Upper lobe of right lung (tissue), 1 donor: ENCODE measurements at regions not wholly inside any gene's neighbourhood (a gene's known extent, or its start where the extent isn't known, plus 50 kb on each side); places are given as distances from the start of the nearest gene placed in this dataset.

Experiments
- ATAC-seq: fragments of 200-7000 bp; cut with Tn5 transposase; one replicate; pipeline ENCODE4 v1.9.1; 2020; ENCODE audit warnings: mild to moderate bottlenecking, moderate library complexity
- DNase-seq: peaks from one replicate; pipeline ENCODE4 v3.0.0-alpha.2; 2020
- H3K27ac ChIP-seq: fragments of 200-600 bp; one replicate; pipeline ENCODE4 v1.8.0; 2022
- H3K27me3 ChIP-seq: fragments of 200-600 bp; one replicate; pipeline ENCODE4 v1.8.0; 2022; ENCODE audit warnings: mild to moderate bottlenecking
- H3K36me3 ChIP-seq: fragments of 200-600 bp; one replicate; pipeline ENCODE4 v1.8.0; 2022
- H3K4me1 ChIP-seq: fragments of 200-600 bp; one replicate; pipeline ENCODE4 v1.8.0; 2022
- H3K4me3 ChIP-seq: fragments of 200-600 bp; one replicate; pipeline ENCODE4 v1.8.0; 2022; ENCODE audit warnings: mild to moderate bottlenecking
- H3K9me3 ChIP-seq: fragments of 200-600 bp; one replicate; pipeline ENCODE4 v1.8.0; 2022
- intact Hi-C: fragments of 100-400 bp; cut with DNase I; formaldehyde crosslinking; loops from one replicate; pipeline ENCODE4 v1.11.0; 2022
- TF ChIP-seq, protein P1 (sequence below): fragments of 200-600 bp; IDR thresholded peaks from one replicate; pipeline ENCODE4 v1.8.0; 2022; ENCODE audit warnings: antibody characterized with exemption
- donor health status: DM: no; HTN: yes; CAD: no; lungs with severe emphysema.

DNA sequence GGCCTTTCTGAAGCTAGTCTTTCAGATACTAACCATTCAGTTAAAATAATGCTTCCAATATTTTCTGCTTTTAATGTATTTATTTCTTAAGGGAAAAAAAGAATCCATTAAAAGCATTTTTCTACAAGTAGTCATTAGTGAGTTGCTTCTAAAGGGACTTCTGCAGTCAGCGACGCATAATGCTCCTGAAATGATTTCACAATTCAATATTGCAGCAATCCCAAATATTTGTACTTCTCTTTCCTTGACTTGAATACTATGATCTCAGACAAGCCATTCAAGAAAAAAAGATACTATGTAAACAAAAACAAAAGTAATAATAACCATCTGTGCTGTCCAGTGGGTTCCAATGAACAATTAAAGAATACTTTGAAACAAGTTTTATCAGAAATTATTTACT lies 681.0 kb downstream of the DIPK2A start:
- intact Hi-C loops: no loop called here
- H3K9me3 ChIP-seq: no peaks in the 10 kb centered on the region
- TF ChIP-seq, protein P1, sequence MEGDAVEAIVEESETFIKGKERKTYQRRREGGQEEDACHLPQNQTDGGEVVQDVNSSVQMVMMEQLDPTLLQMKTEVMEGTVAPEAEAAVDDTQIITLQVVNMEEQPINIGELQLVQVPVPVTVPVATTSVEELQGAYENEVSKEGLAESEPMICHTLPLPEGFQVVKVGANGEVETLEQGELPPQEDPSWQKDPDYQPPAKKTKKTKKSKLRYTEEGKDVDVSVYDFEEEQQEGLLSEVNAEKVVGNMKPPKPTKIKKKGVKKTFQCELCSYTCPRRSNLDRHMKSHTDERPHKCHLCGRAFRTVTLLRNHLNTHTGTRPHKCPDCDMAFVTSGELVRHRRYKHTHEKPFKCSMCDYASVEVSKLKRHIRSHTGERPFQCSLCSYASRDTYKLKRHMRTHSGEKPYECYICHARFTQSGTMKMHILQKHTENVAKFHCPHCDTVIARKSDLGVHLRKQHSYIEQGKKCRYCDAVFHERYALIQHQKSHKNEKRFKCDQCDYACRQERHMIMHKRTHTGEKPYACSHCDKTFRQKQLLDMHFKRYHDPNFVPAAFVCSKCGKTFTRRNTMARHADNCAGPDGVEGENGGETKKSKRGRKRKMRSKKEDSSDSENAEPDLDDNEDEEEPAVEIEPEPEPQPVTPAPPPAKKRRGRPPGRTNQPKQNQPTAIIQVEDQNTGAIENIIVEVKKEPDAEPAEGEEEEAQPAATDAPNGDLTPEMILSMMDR: no peak
- no peaks in the 10 kb centered on the region for H3K4me1 ChIP-seq
- no peaks in the 10 kb centered on the region for H3K36me3 ChIP-seq
- H3K4me3 ChIP-seq: no peak overlapping the region
- H3K27me3 ChIP-seq: no peaks in the 10 kb centered on the region
- no peak for DNase-seq
- H3K27ac ChIP-seq: no peak overlapping the region
- ATAC-seq: peak; percentile 54

DNA sequence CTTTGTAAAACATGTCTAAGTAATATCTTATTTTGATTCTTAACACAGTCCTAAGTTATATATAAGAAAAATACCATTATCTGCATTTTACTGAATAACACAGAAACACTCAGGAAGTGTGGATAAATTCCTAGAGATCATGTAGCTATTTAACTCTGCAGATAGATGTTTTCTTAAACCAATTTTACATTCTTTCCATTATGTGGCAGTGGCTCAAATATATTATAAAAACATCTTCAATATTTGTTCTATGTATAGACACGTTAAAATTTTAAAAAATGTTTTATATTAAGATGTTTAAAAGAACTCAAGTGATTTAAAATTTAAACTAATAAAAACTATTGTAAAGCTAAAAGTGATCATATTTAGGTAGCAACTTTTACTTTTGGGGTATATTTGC lies 683.8 kb downstream of the DIPK2A start:
- DNase-seq (no peak), ATAC-seq (no peak)
- Histone ChIP-seq H3K27me3 (no peaks in the 10 kb centered on the region), H3K4me3 (no peak overlapping the region), H3K4me1 (no peaks in the 10 kb centered on the region), H3K36me3 (no peaks in the 10 kb centered on the region), H3K27ac (no peak overlapping the region), H3K9me3 (no peaks in the 10 kb centered on the region)
- TF ChIP-seq, protein P1: no peak
- intact Hi-C loops: no loop called here

DNA sequence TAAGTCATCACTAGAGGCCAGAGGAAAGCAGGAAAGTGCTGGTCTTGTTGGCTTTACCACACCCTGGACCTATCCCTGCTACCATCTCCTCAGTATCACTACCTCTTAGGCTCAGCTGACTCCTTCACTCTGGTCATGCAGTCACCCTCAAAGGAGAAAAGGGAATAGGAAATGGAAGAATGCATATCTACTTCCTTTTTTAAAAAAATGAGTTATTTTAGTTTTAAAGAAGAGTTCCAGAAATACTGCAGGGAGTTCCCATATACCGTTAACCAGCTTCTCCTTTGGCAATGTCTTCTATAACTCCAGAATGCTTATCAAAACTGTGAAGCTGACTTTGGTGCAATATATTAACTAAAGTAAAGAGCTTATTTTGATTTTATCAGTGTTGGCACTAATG lies 688.6 kb downstream of the DIPK2A start:
- no peak for DNase-seq
- H3K9me3 ChIP-seq: no peaks in the 10 kb centered on the region
- TF ChIP-seq, protein P1: no peak
- no peak overlapping the region for H3K4me3 ChIP-seq
- intact Hi-C loops: no loop called here
- H3K27me3 ChIP-seq: no peaks in the 10 kb centered on the region
- no peaks in the 10 kb centered on the region for H3K4me1 ChIP-seq
- no peaks in the 10 kb centered on the region for H3K36me3 ChIP-seq
- no peak overlapping the region for H3K27ac ChIP-seq
- peak; percentile 71 for ATAC-seq

DNA sequence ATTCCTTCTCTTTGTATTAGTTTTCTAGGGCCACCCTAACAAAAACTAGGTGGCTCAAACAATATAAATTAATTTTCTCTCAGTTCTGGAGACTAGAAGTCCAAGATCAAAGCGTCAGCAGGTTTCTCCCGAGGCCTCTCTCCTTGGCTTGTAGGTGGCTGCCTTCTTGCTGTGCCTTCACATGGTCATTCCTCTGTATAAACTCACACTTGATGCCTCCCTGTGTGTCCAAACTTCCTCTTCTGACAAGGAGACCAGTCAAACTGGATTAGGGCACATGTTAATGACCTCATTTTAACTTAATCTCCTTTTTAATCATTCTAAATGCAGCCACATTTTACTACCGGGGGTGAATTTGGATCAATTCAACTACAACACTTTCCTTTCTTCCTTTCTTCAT lies 691.1 kb downstream of the DIPK2A start:
- DNase-seq (no peak), ATAC-seq (no peak)
- Histone ChIP-seq H3K27me3 (no peaks in the 10 kb centered on the region), H3K27ac (no peak overlapping the region), H3K4me1 (no peaks in the 10 kb centered on the region), H3K4me3 (no peak overlapping the region), H3K9me3 (no peaks in the 10 kb centered on the region), H3K36me3 (no peaks in the 10 kb centered on the region)
- TF ChIP-seq, protein P1: no peak
- intact Hi-C loops: no loop called here

DNA sequence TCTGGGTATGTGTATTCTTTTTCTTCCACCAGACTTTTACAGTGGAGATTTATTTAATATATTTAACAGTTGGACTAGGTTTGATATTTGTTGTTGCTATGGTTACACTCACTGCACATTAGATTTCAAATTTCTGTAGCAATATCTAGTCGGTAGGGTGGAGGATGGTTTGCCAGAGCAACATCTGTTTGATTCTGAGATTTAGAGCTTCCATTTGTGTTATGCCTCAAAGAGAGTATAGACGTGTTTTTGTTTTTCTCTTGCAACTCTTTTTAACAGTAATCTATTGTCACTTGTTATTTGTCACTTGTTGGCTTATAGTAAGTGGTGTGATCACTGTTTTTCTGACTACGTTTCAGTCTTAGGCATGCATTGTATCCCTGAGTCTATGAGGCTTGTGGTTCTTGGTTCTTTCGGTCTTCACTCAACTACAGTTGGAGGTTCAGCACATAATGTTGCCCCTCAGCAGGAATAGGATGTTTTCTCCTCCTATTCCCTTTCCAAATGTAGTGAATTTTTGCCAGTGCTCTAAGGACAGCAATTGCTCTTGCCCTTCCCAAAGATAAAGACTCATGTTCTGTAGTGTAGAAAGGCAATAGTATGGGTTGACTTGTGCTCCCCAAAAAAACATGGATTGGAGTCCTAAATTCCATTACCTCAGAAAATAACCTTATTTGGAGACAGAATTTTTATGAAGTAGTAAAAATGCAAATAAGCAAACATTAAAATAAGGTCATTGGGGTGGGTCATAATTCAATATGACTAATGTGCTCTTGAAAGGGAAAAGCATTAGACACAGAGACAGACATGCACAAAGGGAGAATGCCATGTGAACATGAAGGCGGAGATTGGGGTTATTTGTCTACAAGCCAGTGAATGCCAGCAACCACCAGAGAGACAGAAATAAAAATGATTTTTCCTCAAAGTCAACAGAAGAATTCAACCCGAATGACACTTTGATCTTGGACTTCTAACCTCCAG lies 692.1 kb downstream of the DIPK2A start:
- H3K36me3 ChIP-seq: no peaks in the 10 kb centered on the region
- H3K27me3 ChIP-seq: no peaks in the 10 kb centered on the region
- ATAC-seq: no peak
- intact Hi-C loops: no loop called here
- no peaks in the 10 kb centered on the region for H3K4me1 ChIP-seq
- H3K27ac ChIP-seq: no peak overlapping the region
- TF ChIP-seq, protein P1: no peak
- H3K9me3 ChIP-seq: no peaks in the 10 kb centered on the region
- H3K4me3 ChIP-seq: no peak overlapping the region
- DNase-seq: no peak
